Gastroesophageal sphincter (tissue), 3 donors: ENCODE measurements at regions not wholly inside any gene's neighbourhood (a gene's known extent, or its start where the extent isn't known, plus 50 kb on each side); places are given as distances from the start of the nearest gene placed in this dataset.

Experiments
- CTCF ChIP-seq, 4 experiments: fragments of 200-600 bp in 2 of 4; fragments of 450-650 bp in 2 of 4; sonication (generic) in 1 of 4; IDR thresholded peaks; one replicate each; pipeline ENCODE4 v1.5.1; 2017 to 2019; ENCODE audit warnings: antibody characterized with exemption in 4 of 4, mild to moderate bottlenecking in 2 of 4, moderate library complexity in 2 of 4
- EP300 ChIP-seq: sonication (generic); formaldehyde crosslinking; IDR thresholded peaks from one replicate; pipeline ENCODE4 v1.6.1; 2017; ENCODE audit warnings: antibody characterized with exemption, mild to moderate bottlenecking
- POLR2A ChIP-seq, 2 donors: fragments of 450-650 bp; IDR thresholded peaks; one replicate each; pipeline ENCODE4 v1.6.1; 2017; ENCODE audit warnings: antibody characterized with exemption in 2 of 2, mild to moderate bottlenecking in 2 of 2, moderate library complexity in 1 of 2
- POLR2AphosphoS5 ChIP-seq: sonication (generic); formaldehyde crosslinking; IDR thresholded peaks from one replicate; pipeline ENCODE4 v1.6.1; 2017; ENCODE audit warnings: antibody characterized with exemption

- TF ChIP-seq EP300 (no peak), CTCF (IDR thresholded peaks at IDR 0.05) (no peak), POLR2A (IDR thresholded peaks at IDR 0.05) (no peak), POLR2AphosphoS5 (peak; percentile 60)
Measured at GRCh38 chr17:77478899-77479298, 338.1 kb downstream of the SEC14L1 start.
